ENCODE measurements at regions not wholly inside any gene's neighbourhood (a gene's known extent, or its start where the extent isn't known, plus 50 kb on each side); places are given as distances from the start of the nearest gene placed in this dataset.
"Not testable (repeated sequence)": the region's sequence is repeated elsewhere in the genome, so short reads cannot be mapped to it uniquely, and the experiment has no call there.

GRCh38 chr20:12947691-12948090 is 61.1 kb upstream of the SPTLC3 start:
- TF ChIP-seq CTCF (IDR thresholded peaks at IDR 0.05; ENCODE audit: insufficient read depth, low read depth, low read length, missing control alignments): no peak
- no peak overlapping the region for H3K4me3 ChIP-seq (ENCODE audit: low read depth, low read length)
- DNase-seq (ENCODE audit: low read depth): no peak

GRCh38 chr20:12949429-12949980 is 59.3 kb upstream of the SPTLC3 start:
- DNase-seq (ENCODE audit: low read depth): no peak
- no peak overlapping the region for H3K4me3 ChIP-seq (ENCODE audit: low read depth, low read length)
- no peak for TF ChIP-seq CTCF (IDR thresholded peaks at IDR 0.05; ENCODE audit: insufficient read depth, low read depth, low read length, missing control alignments)

- not testable (repeated sequence) for DNase-seq (ENCODE audit: low read depth); H3K4me3 ChIP-seq (ENCODE audit: low read depth, low read length)
These were observed 54.5 kb upstream of the SPTLC3 start for GRCh38 chr20:12954254-12954653.

GRCh38 chr20:12955611-12956010 is 53.2 kb upstream of the SPTLC3 start:
- H3K4me3 ChIP-seq (ENCODE audit: low read depth, low read length): no peak overlapping the region
- DNase-seq (ENCODE audit: low read depth): no peak
- no peak for TF ChIP-seq CTCF (IDR thresholded peaks at IDR 0.05; ENCODE audit: insufficient read depth, low read depth, low read length, missing control alignments)

- peak; percentile 3 for DNase-seq (ENCODE audit: low read depth)
- no peak for TF ChIP-seq CTCF (IDR thresholded peaks at IDR 0.05; ENCODE audit: insufficient read depth, low read depth, low read length, missing control alignments)
- H3K4me3 ChIP-seq (ENCODE audit: low read depth, low read length): no peak overlapping the region
These were observed 52.5 kb upstream of the SPTLC3 start for GRCh38 chr20:12956303-12956702.

- no peak overlapping the region for H3K4me3 ChIP-seq (ENCODE audit: low read depth, low read length)
- TF ChIP-seq CTCF (IDR thresholded peaks at IDR 0.05; ENCODE audit: insufficient read depth, low read depth, low read length, missing control alignments): no peak
- DNase-seq (ENCODE audit: low read depth): no peak
These were observed 50.8 kb upstream of the SPTLC3 start for GRCh38 chr20:12957968-12958367.
